Kidney tubule cell (primary cell): ENCODE measurements at regions not wholly inside any gene's neighbourhood (a gene's known extent, or its start where the extent isn't known, plus 50 kb on each side); places are given as distances from the start of the nearest gene placed in this dataset.
"Not testable (repeated sequence)": the region's sequence is repeated elsewhere in the genome, so short reads cannot be mapped to it uniquely, and the experiment has no call there.

Source experiments
- DNase-seq: peaks from one replicate; pipeline ENCODE4 v3.0.0-alpha.2; 2018; ENCODE audit warnings: low spot score

DNA sequence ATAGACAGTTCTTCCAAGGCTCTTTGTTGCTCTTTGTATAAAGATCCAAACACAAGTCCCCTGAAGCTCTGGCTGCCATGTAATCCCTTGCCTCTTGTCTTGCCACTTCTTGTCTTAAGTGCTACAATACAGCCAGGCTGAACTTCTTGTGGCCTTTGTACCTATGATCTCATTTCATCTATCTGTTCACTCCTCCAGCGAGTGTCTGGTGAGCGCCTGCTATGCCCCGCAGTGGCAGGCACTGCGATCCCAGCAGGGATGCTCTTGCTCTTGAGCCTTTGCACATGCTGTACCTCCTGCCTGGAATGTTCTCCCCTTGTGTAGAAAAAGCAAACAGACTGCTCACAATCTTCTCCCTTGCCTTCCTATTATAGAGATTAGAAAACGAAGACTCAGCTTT is 81.9 kb upstream of the ADPGK start:
- no peak for DNase-seq

DNA sequence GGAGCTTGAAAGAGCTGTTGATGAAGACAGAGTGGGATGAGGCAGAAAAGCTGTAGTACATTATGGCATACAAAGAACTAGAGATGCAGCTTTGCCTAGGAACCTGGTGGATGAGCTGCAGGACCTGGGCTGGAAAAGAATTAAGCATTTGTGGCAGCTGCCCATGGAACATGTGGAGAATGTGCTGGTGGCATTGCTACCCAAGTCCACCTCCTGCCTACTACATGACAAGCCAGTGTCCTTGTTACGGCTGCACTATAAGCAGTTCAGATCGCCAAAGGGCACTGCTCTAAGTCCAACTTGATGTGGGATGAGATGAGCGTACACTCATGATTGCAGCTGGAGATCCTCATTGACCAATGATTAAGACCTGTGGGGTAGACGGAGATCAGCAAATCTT is 81.1 kb upstream of the ADPGK start:
- no peak for DNase-seq

DNA sequence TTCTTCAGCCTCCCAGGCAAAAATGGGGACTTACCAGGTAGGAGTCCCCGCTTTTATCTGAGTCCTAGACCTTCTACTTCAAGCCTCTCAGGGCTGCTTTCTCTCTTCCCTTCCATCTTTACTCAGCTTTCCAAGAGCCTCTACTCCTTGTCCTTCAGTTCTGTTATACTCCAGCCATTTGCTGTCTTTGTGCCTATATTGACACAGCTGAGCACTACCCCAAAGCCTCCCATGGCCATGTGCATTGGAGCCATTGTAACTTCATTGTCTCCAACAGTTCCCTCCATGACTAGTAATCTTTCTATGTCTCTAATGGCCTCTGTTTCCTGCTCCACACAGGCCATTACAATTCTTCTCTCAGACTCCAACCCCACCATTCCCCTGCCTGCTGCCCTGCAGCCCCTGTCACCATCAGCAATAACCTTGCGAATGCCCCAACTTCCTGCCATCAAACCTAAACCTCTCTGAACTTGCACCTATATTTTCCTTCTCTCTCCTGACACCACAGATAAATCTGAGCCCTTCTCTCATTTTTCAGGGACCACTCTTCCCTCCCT is 77.9 kb upstream of the ADPGK start:
- DNase-seq, result no peak

DNA sequence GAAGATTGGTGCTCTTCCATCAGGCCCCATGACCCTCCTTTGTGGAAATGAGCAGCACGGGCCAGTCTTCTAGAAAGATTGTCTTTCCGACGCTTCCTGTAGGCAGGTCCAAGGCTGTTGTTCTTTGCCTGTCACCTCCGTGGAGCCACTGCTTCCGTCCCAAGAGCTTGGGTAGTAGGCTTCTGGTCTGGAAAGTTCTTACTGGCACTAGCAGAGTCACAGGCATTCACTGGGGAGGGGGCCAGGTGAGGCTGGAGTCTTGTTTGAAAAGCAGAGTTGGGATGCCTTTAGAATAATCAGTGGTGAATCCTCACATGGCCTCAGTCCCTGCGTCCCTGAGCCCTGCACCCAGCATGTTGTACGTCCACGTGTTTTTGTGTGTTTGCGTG is 76.2 kb upstream of the ADPGK start:
- DNase-seq, result no peak

DNA sequence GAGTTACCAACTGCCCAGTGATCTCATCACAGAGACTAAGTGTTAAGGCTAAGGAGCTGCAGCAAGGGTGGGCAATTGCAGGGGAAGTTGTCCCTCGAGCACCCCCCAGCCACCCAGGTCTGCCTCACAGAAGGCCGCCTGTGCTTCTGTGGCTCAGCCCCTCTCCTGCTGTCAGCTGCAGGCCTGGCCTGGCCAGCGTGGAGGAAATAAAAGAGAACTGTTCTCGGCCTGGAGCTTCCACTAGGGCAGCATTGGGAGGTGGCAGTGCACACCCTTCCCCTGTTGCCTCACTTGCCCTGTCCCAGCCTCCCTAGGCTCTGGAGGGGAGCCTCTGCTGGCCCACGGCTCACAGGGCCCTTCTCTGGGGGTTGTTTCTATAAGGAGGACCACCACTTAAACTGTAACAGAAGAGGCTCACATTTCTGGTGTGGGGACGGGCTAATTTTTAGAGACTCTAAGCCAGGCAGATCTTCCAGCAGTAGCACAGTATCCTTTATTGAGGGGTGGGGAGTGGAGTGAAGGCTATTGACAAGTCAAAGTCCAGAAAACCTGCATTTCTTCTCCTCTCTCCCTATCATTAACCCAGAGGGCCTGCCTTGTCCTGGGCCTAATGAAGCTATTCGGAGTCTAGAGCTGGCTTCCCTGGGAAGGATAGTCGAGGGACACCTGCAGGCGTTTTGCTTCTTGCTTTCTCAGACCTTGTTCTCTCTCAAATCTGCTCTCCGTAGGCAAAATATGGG is 75.6 kb upstream of the ADPGK start:
- DNase-seq, result no peak

DNA sequence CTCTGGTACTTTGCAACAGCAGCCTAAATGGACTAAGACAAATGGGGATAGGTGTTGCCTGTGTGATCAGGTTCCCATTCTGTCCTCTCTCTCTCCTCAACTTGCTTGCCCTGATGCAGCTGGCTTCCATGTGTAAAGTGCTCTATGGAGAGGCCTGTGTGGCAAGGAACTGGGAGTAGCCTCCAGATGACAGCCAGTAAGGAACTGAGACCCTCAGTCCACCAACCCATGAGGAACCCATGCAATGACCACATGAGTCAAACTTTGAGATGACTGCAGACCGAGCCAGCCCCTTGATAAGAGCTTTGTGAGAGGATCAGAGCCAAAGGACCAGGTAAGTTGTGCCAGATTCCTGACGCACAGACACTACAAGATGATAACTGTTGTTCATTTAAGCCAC is 74.6 kb upstream of the ADPGK start:
- DNase-seq, result no peak

DNA sequence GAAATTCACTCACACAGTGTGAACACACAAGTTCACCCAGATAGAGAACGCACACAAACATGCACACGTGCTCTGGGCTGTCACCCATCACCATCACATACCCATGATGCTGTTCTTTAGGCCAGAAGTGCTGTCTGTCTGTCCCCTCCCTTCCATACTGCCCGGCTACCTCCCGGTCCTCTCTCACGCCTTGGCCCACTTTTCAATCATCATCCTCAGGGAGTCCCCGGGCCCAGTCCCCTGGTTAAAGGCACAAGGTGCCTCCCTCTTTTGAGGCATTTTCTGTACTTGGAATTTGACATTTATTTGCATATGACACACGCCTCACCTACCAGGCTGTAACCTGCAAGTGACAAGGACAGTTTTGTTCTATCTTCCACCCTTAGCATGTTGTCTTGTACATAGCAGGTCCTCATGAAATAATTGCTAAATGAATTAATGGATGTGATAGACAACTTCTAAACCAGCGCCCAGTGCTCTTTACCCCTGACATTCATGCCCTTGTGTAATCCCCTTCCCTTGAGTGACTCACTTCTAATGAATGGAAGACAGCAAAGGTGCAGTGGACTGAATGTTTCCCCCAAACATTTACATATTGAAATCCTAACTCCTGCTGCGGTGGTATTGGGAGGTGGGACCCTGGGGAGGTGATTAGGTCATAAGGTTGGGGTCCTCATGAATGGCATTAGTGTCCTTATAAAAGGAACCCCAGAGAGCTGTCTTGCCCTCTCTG is 73.9 kb upstream of the ADPGK start:
- no peak for DNase-seq

DNA sequence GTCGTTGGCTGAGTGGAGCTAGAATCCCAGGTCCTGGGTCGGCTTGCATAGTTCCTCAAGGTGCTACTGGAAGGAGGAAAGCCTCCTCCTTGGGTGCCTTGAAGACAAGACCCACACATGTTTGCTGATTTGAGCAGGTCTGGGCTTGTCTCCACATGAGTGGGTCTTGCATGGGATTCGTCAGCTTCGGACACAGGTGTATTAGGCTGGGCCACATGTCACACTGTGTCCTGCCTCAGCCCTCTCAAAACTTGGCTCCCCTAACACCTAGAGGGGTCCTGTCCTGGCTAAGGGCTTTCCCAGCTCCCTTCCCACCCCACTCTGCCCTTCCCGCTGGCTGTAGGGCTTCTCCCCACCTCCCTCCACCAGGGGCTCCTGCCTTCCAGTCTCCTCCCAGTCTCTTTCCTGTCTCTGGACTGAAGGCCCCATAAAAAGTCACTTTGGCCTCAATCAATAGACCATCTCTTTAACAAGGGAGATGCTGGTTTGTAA is 73.0 kb upstream of the ADPGK start:
- no peak for DNase-seq

DNA sequence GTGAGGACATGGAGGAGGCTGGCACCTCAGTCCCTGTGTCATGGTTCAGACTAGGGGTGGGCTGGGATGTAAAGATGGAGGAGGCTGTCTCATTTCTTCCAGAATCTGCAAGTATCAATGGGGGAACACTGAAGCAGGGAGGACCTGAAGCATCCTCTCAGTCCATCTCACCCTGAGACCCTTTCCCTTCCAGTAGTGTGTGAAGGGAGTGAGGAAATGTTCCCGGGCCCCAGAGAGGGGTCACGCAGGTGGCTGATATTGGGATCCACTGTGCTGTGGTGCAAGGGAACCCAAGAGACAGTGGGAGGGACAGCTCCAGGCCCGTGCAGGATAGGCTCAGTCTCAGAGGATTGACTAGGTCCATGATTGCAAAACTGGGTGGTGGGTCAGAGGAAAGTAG is 72.2 kb upstream of the ADPGK start:
- no peak for DNase-seq

DNA sequence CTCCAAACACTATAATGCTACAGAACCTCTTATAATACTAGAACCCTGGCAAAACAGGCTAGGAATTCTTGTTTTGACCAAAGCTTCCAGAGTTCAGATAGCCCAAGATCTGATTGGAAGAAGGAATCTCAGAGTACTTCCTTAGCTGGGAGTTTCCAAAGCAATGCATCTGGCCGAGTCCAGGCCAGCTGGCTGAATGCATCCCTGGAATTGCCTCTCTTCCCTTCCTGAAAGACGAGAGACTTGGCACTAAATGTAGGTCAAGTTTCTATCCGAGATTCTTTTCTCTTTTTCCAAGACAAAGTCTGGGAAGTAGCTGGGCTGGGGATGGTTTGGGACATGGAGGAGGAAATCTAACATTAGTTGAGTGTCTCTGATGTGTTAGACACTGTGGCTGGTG is 68.7 kb upstream of the ADPGK start:
- DNase-seq, result no peak

DNA sequence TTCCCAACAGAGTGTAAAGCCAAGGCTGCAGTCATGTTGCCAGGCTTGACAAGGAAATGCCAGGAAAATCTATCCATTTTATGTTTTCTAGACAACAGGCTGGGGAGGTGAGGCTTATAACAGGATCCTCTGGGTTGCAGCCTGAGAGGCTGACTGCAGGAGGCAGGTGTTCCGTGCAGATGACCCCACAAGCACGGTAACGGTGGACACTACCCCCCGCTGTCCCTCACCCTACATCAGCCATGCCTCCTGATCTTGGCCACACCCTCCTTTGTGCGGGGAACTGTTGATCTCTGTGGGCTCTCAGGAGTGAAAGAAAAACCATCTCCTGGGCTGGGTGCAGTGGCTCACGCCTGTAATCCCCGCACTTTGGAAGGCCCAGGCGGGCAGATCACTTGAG is 68.0 kb upstream of the ADPGK start:
- no peak for DNase-seq

DNA sequence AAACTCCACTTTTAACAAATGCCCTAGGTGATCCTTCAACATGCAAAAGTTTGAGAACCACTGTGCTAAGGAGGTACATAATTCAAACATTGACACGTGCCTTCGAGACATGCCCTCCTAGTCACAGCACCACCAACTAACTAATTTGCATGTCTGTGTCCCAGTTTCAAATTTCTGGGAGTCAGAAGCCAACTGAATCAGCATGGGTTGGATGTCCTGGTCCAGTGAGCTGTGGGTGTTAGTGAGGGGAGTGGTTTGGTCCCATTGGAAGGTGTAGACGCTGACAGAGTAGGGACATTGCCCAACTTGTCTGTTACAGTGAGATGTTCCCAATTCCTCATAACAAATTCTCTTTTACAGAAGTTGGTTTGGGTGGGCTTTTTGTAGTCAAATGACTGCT is 67.3 kb upstream of the ADPGK start:
- peak; percentile 13 for DNase-seq

DNA sequence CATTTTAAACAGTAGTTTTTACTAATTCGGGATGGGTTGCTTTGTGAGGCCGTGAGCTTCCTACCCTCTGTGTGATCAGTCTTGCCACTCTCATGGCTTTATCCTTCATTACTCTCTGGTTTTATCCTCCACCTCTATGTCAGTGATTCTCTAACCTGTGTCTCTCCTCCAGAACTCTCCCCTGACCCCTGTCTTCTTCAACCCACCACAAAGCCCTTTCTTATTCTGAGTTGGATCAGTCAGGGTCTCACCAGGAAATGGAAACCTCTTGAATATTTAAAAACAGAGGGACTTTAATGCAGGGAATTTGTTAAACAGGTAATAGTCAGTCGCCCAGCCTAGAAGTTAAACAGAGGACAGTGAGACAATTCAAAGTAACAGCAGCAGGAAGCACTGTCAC is 64.2 kb upstream of the ADPGK start:
- DNase-seq, result no peak

DNA sequence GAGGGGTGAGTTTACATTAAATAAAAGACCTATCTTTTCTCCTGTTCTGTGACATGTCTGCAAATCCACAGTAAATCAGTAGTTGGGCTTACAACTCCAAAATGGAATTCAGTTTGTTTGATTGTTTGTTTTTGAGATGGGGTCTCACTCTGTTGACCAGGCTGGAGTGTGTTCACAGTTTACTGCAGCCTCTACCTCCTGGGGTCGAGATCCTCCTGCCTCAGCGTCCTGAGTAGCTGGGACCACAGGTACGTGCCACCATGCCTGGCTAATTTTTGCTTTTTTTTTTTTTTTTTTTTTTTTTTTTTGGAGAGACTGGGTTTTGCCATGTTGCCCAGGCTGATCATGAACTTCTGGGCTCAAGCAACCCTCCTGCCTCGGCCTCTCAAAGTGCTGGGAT is 63.5 kb upstream of the ADPGK start:
- no peak for DNase-seq

DNA sequence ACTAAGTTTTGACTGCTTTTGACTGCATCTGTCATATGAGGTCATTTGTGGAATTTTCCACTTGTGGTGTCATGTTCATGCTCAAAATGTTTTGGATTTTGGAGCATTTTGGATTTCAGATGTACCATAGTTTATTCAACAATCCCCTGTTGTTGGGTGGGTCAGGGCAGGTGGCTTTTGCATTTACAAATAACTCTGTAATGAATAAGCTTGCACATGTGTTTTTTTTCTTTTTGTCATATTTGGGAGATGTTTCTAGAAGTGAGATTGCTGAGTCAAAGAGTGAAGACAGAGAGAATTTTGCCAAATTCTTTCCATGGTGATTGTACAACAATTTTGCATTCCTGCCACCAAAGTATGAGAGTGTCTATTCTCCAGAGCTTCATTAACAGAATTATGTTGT is 62.4 kb upstream of the ADPGK start:
- no peak for DNase-seq

DNA sequence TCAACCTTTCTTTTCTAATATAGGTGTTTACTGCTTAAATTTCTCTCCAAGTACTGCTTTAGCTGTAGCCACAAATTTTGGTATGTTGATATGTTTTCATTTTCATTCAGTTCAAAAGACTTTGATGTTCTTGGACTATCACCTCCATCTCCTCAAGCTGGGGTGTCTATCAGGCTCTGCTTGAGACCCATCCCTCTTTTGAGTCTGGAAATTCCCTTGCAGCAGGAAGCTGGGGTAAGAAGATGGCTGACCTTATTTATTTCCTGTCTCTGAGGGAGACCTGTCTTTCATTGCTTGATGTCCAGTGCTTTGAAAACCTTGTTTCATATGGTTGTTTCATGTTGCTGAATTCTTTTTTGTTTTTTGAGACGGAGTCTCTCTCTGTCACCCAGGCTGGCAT is 60.5 kb upstream of the ADPGK start:
- no peak for DNase-seq

DNA sequence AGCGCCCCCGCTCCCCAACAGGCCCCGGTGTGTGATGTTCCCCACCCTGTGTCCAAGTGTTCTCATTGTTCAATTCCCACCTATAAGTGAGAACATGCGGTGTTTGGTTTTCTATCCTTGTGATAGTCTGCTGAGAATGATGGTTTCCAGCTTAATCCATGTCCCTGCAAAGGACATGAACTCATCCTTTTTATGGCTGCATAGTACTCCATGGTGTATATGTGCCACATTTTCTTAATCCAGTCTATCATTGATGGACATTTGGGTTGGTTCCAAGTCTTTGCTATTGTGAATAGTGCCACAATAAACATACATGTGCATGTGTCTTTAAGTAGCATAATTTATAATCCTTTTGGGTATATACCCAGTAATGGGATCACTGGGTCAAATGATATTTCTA is 59.8 kb upstream of the ADPGK start:
- not testable (repeated sequence) for DNase-seq

DNA sequence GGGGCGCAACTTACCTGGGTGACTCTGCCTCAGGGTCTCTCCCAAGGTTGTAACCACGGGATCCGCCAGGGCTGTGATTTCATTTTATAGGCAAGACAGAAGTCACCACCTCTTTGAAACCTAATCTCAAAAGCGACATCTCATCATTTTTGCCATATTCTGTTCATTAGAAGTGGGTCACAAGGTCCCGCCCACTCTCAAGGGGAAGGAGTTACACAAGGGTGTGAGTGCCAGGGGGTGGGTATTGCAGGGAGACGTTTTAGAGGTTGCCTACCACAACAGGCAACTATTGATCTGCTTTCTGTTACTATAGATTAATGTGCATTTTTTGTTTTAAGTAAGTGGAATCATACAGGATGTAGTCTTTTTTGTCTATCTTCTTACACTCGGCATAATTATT is 56.6 kb upstream of the ADPGK start:
- DNase-seq, result no peak

DNA sequence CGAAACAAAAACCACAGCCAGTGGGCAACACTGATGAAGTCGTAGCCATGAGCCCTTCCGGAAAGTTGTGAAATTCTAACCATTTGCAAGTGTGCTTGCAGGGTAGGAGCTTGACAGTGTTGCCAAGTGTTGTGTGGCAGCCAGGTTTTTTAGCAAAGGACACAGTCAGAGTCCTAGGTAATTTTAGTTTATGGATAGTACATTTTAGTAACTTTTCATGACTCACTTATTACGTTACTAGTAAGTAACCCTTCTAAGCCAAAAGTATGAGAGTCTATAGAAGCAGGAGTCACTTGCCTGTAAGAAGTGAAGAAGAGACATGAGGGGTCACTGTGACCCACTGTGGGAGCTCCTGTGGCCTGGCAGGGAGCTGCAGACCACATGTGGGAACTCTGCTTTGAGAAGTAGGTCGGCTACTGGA is 54.8 kb upstream of the ADPGK start:
- no peak for DNase-seq

DNA sequence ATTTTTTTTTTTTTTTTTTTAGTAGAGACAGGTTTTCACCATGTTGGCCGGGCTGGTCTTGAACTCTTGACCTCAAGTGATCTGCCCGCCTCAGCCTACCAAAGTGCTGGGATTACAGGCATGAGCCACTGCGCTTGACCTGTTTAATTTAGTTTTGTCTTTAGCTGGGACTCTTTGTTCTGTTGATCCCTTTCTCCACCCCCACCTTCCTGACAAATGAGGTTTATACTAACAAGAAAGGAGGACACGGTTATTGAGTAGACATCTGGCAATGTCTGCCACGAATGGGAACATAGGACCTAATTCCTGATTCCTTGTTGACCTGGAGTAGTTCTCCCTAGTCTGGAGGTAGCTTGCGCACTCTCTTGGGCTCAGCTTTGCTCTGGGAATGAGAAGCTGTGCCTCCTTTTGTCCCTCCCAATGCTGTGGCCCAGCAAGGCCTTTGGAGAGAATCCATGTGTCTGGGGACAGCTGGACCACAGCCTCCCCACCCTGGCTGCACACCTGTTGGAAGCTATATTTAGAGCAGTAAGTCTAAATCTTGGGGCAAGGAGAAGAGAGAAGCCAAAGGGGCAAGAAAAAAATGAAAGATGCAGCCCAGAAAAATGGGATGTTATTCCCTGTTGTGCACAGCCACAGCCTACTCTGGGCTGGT is 53.2 kb upstream of the ADPGK start:
- DNase-seq, result no peak

DNA sequence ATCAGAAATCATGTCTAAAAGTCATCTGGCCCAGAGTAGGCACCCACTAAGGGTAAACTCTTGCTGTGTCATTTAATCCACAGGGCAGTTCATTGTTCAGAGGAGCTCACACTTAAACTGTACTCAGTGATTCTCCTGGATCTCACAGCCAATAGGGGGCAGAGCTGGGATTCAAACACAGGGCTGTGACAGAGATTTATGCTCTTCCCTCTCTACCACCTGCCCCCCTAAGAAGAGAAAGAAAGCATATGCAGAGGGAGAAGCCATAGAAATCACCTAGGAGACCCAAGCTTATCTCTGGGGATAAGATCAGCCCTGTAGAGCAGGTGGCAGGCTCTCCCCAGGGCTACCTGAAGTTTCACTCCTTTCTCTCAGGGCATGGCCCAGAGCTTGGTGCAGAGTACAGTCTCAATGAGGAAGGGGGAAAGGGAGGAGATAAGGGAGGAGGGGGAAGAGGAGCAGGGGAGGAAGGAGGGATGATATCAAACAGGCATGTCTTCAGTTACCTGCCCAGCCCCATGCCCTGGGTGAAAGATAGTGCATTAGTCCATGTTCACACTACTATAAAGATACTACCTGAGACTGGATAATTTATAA is 51.8 kb upstream of the ADPGK start:
- DNase-seq, result no peak

DNA sequence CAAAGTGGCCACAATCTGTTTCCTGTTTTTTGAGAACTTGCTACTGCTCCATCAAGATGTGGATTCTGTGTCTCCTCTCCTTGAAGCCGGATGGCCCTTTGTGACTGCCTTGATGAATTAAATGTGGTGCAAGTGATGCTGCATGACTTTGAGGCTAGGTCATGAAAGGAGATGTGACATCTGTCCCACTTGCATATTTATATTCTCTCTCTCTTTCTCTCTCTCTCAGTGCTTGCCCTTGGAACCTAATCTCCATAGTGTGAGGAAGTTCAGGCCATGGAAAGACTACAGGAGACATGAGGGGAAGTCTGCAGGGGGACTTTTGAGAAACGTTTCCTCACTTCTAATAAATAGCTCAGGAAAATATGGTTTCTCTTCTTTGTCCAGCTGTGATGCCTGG is 50.0 kb upstream of the ADPGK start:
- DNase-seq, result no peak
